ENCODE measurements at regions not wholly inside any gene's neighbourhood (a gene's known extent, or its start where the extent isn't known, plus 50 kb on each side); places are given as distances from the start of the nearest gene placed in this dataset.
"Not testable (repeated sequence)": the region's sequence is repeated elsewhere in the genome, so short reads cannot be mapped to it uniquely, and the experiment has no call there.

- H3K4me2 ChIP-seq (ENCODE audit: low read depth, low read length); in situ Hi-C loops (cut with MboI; ENCODE audit: low sequenced_read_pairs); H3K9me1 ChIP-seq (ENCODE audit: insufficient read depth, low read length); dilution Hi-C loops (cut with HindIII; ENCODE audit: low sequenced_read_pairs, unreplicated experiment); intact Hi-C loops (cut with micrococcal nuclease); H4K5ac ChIP-seq (ENCODE audit: low read depth, low read length); H3K23ac ChIP-seq (ENCODE audit: low read depth, low read length); DNase-seq; H3K4ac ChIP-seq (ENCODE audit: low read depth, low read length); CTCF ChIA-PET; H3K14ac ChIP-seq (replicated peaks; ENCODE audit: low read depth, low read length); BruUV-seq (replicated peaks); H2BK120ac ChIP-seq (ENCODE audit: low read depth, low read length); H3K9me3 ChIP-seq (ENCODE audit: control insufficient read depth, insufficient read depth, low read length); H3K79me1 ChIP-seq (ENCODE audit: low read depth in 1 of 2, low read length in 2 of 2); H3K18ac ChIP-seq (ENCODE audit: low read depth, low read length); H3K27ac ChIP-seq (ENCODE audit: insufficient read depth, low read length); H2BK20ac ChIP-seq (ENCODE audit: low read depth, low read length); H2AK5ac ChIP-seq (ENCODE audit: low read depth, low read length); H4K20me1 ChIP-seq (ENCODE audit: insufficient read depth, low read length); H2AK9ac ChIP-seq (replicated peaks; ENCODE audit: low read depth, low read length, poor library complexity); ATAC-seq (ENCODE audit: low read depth); H2BK15ac ChIP-seq (ENCODE audit: low read depth, low read length); H4K91ac ChIP-seq (ENCODE audit: insufficient read depth, low read depth, low read length); H3K9ac ChIP-seq (ENCODE audit: low read depth, low read length); H4K8ac ChIP-seq (ENCODE audit: low read depth in 2 of 2, low read length in 2 of 2); H3K56ac ChIP-seq (ENCODE audit: extremely low read depth, insufficient read depth, low read length); H3K4me1 ChIP-seq (ENCODE audit: control insufficient read depth, insufficient read depth, low read length); H3K36me3 ChIP-seq (ENCODE audit: control insufficient read depth, insufficient read depth, low read length); POLR2A ChIA-PET (ENCODE audit: unreplicated experiment); H2BK5ac ChIP-seq (ENCODE audit: low read depth, low read length, poor library complexity, severe bottlenecking); H2AFZ ChIP-seq (replicated peaks; ENCODE audit: low read length, poor library complexity); H3K4me3 ChIP-seq (ENCODE audit: insufficient read depth, low read depth, low read length); H3K27me3 ChIP-seq (ENCODE audit: control insufficient read depth, insufficient read depth, low read length): not testable (repeated sequence)
- WGBS, 2 experiments (ENCODE audit: extremely low coverage in 2 of 2, insufficient read length in 1 of 2), result no CpG with 5 or more reads among the region's 33 CpGs
Observed at GRCh38 chr21:9041175-9041948, 1480.0 kb upstream of the TPTE start.

GRCh38 chr21:9043089-9043488 is 1478.3 kb upstream of the TPTE start:
- H3K14ac ChIP-seq (replicated peaks; ENCODE audit: low read depth, low read length); H3K9me3 ChIP-seq (ENCODE audit: control insufficient read depth, insufficient read depth, low read length); H3K27ac ChIP-seq (ENCODE audit: insufficient read depth, low read length); H3K4ac ChIP-seq (ENCODE audit: low read depth, low read length); DNase-seq; H3K4me3 ChIP-seq (ENCODE audit: insufficient read depth, low read depth, low read length); H2AFZ ChIP-seq (replicated peaks; ENCODE audit: low read length, poor library complexity); H3K27me3 ChIP-seq (ENCODE audit: control insufficient read depth, insufficient read depth, low read length); H3K18ac ChIP-seq (ENCODE audit: low read depth, low read length); H2BK15ac ChIP-seq (ENCODE audit: low read depth, low read length); H2AK5ac ChIP-seq (ENCODE audit: low read depth, low read length); H2BK20ac ChIP-seq (ENCODE audit: low read depth, low read length); BruUV-seq (replicated peaks); H4K20me1 ChIP-seq (ENCODE audit: insufficient read depth, low read length); H3K36me3 ChIP-seq (ENCODE audit: control insufficient read depth, insufficient read depth, low read length); H3K23ac ChIP-seq (ENCODE audit: low read depth, low read length); in situ Hi-C loops (cut with MboI; ENCODE audit: low sequenced_read_pairs); H3K9me1 ChIP-seq (ENCODE audit: insufficient read depth, low read length); H4K8ac ChIP-seq (ENCODE audit: low read depth in 2 of 2, low read length in 2 of 2); dilution Hi-C loops (cut with HindIII; ENCODE audit: low sequenced_read_pairs, unreplicated experiment); H4K91ac ChIP-seq (ENCODE audit: insufficient read depth, low read depth, low read length); intact Hi-C loops (cut with micrococcal nuclease); POLR2A ChIA-PET (ENCODE audit: unreplicated experiment); H2BK120ac ChIP-seq (ENCODE audit: low read depth, low read length); H3K56ac ChIP-seq (ENCODE audit: extremely low read depth, insufficient read depth, low read length); H2BK5ac ChIP-seq (ENCODE audit: low read depth, low read length, poor library complexity, severe bottlenecking); ATAC-seq (ENCODE audit: low read depth); H3K4me1 ChIP-seq (ENCODE audit: control insufficient read depth, insufficient read depth, low read length); H3K79me1 ChIP-seq (ENCODE audit: low read depth in 1 of 2, low read length in 2 of 2); CTCF ChIA-PET; H4K5ac ChIP-seq (ENCODE audit: low read depth, low read length); H3K4me2 ChIP-seq (ENCODE audit: low read depth, low read length); H2AK9ac ChIP-seq (replicated peaks; ENCODE audit: low read depth, low read length, poor library complexity); H3K9ac ChIP-seq (ENCODE audit: low read depth, low read length): not testable (repeated sequence)
- no CpG with 5 or more reads among the region's 38 CpGs for WGBS, 2 experiments (ENCODE audit: extremely low coverage in 2 of 2, insufficient read length in 1 of 2)
